Breast epithelium (tissue), 3 donors: ENCODE measurements at regions not wholly inside any gene's neighbourhood (a gene's known extent, or its start where the extent isn't known, plus 50 kb on each side); places are given as distances from the start of the nearest gene placed in this dataset.

ENCODE experiments used
- CTCF ChIP-seq, 3 donors: fragments of 450-650 bp; IDR thresholded peaks; one replicate each; pipeline ENCODE4 v1.5.1; 2016 to 2017; ENCODE audit warnings: antibody characterized with exemption in 3 of 3, mild to moderate bottlenecking in 3 of 3, moderate library complexity in 3 of 3
- POLR2A ChIP-seq: fragments of 450-650 bp; IDR thresholded peaks from one replicate; pipeline ENCODE4 v1.6.1; 2016; ENCODE audit warnings: antibody characterized with exemption, mild to moderate bottlenecking, moderate library complexity
- POLR2AphosphoS5 ChIP-seq, 3 donors: sonication (generic); formaldehyde crosslinking; IDR thresholded peaks; one replicate each; pipeline ENCODE4 v1.6.1; 2017; ENCODE audit warnings: antibody characterized with exemption in 3 of 3

- TF ChIP-seq POLR2A (no peak), CTCF (IDR thresholded peaks at IDR 0.05) (no peak), POLR2AphosphoS5 (IDR thresholded peaks at IDR 0.05) (no peak)
Measured at GRCh38 chr22:27473533-27473932, 328.0 kb downstream of the MN1 start.
